ENCODE measurements at regions not wholly inside any gene's neighbourhood (a gene's known extent, or its start where the extent isn't known, plus 50 kb on each side); places are given as distances from the start of the nearest gene placed in this dataset.

DNA sequence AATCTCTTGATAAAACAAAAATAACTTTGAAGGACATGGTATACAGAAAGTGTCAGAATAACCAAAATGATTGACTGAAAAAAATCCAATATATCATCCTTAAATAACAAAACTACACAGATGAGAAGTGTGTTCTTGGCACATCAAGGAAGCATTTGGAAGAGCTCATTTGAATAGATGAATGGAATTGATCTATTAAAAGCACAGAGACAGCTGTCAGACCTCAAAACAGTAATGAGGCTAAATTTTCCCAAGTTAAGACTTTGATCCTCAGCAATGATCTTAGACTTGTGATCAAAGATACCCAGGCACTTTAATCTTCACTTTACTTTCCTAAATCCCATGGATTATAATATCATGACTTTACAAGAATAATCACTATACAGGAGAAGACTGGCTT is 395.4 kb upstream of the NFE2L3 start:
- CTCF ChIA-PET: no interaction called here
- DNase-seq: no peak
- peaks cover 11% of the 10 kb centered on the region for H3K27me3 Mint-ChIP-seq (ENCODE audit: low read depth)
- no peaks in the 10 kb centered on the region for H3K9me3 Mint-ChIP-seq (ENCODE audit: insufficient read depth)
- no peak for ATAC-seq
- no peak overlapping the region for H3K27ac Mint-ChIP-seq
- H3K36me3 Mint-ChIP-seq (ENCODE audit: low read depth): no peaks in the 10 kb centered on the region
- no peak overlapping the region for H3K4me3 Mint-ChIP-seq
- no peaks in the 10 kb centered on the region for H3K4me1 Mint-ChIP-seq (ENCODE audit: low read depth)
- POLR2A ChIA-PET: no interaction called here

DNA sequence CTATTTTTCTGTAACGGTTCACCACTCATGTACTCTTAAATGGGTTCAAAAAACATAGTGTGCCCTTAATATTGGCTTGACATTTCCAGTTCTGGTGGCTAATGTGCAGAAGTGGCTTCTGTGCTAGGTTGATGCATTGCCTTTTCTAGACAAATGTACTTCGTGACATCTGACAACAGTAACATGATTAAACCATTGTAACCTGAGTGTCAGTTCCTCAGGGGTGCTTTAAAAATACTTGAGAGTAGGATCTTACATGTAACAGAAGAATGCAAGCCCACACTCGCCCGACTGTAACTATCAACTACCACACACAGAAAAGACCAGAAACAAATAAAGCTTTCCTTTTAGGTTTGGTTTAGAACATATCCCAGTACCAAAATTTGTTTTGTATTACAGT is 393.4 kb upstream of the NFE2L3 start:
- H3K27me3 Mint-ChIP-seq (ENCODE audit: low read depth): peaks cover 11% of the 10 kb centered on the region
- H3K4me3 Mint-ChIP-seq: no peak overlapping the region
- no peak for DNase-seq
- no peaks in the 10 kb centered on the region for H3K4me1 Mint-ChIP-seq (ENCODE audit: low read depth)
- ChIA-PET CTCF (no interaction called here), POLR2A (no interaction called here)
- no peak for ATAC-seq
- no peak overlapping the region for H3K27ac Mint-ChIP-seq
- H3K9me3 Mint-ChIP-seq (ENCODE audit: insufficient read depth): no peaks in the 10 kb centered on the region
- H3K36me3 Mint-ChIP-seq (ENCODE audit: low read depth): no peaks in the 10 kb centered on the region

DNA sequence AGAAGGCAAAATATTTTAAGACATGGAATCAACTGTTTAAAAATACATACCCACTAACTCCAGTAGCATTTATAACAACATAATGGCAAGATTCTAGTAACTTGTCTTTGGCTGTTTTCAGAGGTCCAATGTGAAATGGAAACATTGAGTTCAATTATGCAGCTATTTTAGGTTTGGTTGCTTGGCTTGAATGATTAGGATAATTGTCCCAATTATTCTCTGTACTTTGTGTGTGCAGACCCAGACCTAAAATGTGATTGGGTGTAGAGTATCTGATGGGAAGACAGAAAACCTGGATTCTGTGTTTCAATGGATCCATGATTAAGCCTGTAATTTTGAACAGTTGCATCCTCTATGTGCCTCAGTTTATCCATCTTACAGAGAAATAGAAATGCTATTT is 392.7 kb upstream of the NFE2L3 start:
- Mint-ChIP-seq H3K36me3 (ENCODE audit: low read depth) (no peaks in the 10 kb centered on the region), H3K4me1 (ENCODE audit: low read depth) (no peaks in the 10 kb centered on the region)
- POLR2A ChIA-PET: no interaction called here

DNA sequence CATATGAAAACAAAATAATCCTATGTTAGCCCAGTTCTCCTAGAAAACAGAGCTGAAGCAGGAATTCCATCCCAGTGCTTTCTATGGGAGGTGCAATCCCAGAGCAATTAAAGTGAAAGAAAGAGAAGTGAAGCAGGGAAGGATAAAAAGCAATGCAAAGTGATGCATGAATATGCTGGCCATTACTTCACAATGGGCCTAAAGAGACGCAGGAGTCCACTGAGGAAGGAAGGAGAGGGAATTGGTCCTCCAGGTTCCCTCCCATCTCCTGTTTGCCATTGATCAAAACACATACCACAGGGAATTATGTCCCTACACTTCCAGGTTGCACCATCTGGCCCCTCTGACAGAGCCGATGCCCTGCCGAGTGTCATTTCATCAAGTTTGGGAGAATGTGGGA is 392.2 kb upstream of the NFE2L3 start:
- Mint-ChIP-seq H3K36me3 (ENCODE audit: low read depth) (no peaks in the 10 kb centered on the region), H3K27ac (no peak overlapping the region), H3K27me3 (ENCODE audit: low read depth) (peaks cover 11% of the 10 kb centered on the region), H3K9me3 (ENCODE audit: insufficient read depth) (no peaks in the 10 kb centered on the region), H3K4me1 (ENCODE audit: low read depth) (no peaks in the 10 kb centered on the region), H3K4me3 (no peak overlapping the region)
- ChIA-PET POLR2A (no interaction called here), CTCF (no interaction called here)
- DNase-seq: no peak
- no peak for ATAC-seq

More for the DNA sequence above, 392.7 kb upstream of the NFE2L3 start:
- DNase-seq (no peak), ATAC-seq (no peak)
- Mint-ChIP-seq H3K27me3 (ENCODE audit: low read depth) (peaks cover 11% of the 10 kb centered on the region), H3K9me3 (ENCODE audit: insufficient read depth) (no peaks in the 10 kb centered on the region), H3K4me3 (no peak overlapping the region), H3K27ac (no peak overlapping the region)
- CTCF ChIA-PET: no interaction called here

DNA sequence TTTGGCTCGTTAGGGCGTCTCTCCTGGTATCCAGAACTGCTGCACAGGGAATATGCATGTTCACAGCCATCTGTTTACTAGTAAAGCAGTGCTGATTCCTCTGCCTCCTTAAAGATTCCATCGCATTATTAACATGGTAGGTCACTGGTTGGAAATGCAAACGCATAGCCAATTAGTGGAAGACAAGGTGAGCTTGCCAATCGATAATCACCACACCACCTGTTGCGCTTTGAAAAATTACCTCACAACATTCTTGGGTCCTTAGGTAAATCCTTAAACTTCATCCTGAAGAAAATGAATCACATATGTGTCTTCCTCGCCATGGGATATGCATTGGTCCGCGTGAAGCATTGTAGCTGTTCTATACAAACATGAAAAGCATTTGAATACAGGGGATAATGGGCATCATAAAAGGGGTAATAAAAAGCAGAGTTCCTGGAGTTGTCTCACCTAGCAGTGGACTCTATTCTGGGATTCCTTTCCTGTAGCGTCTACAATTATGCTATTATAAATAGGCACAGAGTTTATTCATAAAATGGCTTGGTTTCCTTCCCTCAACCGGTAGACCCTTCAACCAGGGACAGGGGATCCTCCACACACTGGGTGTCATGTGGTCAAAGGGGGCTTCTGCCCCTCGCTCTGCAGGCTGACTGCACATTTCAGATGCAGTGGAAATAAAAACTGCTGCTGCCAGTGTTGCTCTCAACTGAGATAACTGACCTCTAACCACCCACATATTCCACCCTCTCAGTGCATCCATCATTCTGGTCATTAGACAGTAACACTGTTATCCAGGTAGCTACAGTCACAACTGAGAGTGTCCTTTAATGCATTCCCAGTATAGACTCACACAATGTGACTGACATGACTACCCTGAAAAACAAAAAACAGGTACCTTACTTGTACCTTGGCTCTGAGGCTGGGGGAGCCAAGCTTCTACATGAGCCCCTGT is 389.2 kb upstream of the NFE2L3 start:
- Mint-ChIP-seq H3K36me3 (ENCODE audit: low read depth) (no peaks in the 10 kb centered on the region), H3K27ac (no peak overlapping the region), H3K4me1 (ENCODE audit: low read depth) (no peaks in the 10 kb centered on the region), H3K27me3 (ENCODE audit: low read depth) (peaks cover 4% of the 10 kb centered on the region), H3K9me3 (ENCODE audit: insufficient read depth) (no peaks in the 10 kb centered on the region), H3K4me3 (no peak overlapping the region)
- ATAC-seq (no peak), DNase-seq (no peak)
- ChIA-PET CTCF (no interaction called here), POLR2A (no interaction called here)

DNA sequence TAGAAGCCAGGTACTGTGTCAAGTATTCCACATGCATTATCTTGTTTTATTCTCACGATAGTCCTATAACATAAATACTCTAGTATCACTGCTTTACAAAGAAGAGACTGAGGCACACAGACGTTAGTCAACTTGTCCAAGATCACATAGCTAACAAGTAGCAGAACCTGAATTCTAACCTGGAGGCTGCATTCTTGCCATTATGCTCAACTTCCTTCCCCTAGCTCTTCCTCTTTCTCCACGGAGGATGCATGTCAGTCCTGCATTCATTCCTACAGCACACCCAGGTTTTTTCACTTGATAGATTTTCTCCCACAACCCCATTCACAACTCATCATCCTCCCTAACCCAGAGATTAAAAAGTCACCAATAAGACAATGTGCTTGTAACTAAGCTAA is 388.5 kb upstream of the NFE2L3 start:
- Mint-ChIP-seq H3K27me3 (ENCODE audit: low read depth) (peaks cover 6% of the 10 kb centered on the region), H3K27ac (no peak overlapping the region), H3K4me1 (ENCODE audit: low read depth) (no peaks in the 10 kb centered on the region), H3K4me3 (no peak overlapping the region), H3K36me3 (ENCODE audit: low read depth) (no peaks in the 10 kb centered on the region), H3K9me3 (ENCODE audit: insufficient read depth) (no peaks in the 10 kb centered on the region)
- DNase-seq (no peak), ATAC-seq (no peak)
- POLR2A ChIA-PET: no interaction called here
- CTCF ChIA-PET: no interaction called here

DNA sequence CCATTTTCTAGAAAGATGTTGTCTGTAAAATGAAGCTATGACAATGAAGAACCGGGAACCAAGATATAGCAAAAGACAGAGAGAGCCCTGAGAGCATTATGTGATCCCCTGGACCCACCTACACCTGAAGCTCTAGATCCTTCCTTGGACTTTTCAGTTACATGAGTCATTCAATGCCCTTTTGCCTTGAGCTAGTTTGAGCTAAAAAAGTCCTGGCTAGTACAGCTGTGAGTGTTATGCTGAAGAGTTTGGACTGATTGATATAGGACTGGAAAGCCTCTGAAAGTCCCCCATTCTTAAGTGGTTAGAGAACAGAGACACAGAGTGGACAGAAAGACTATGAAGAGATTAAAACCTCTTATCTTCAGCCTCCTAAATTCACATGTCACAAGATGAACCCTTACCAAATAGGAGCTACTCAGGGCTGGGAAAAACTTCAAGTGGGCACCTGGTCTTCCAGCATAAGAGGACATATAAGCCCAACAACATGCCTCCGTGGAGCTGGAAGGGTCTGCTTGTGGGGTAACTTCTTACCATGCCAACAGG is 386.8 kb upstream of the NFE2L3 start:
- CTCF ChIA-PET: interaction anchor here (1.3 kb wide), 1 partner anchor 17 kb away, joined by 4 read pairs; no protein-coding TSS in a partner anchor
- POLR2A ChIA-PET: no interaction called here

DNA sequence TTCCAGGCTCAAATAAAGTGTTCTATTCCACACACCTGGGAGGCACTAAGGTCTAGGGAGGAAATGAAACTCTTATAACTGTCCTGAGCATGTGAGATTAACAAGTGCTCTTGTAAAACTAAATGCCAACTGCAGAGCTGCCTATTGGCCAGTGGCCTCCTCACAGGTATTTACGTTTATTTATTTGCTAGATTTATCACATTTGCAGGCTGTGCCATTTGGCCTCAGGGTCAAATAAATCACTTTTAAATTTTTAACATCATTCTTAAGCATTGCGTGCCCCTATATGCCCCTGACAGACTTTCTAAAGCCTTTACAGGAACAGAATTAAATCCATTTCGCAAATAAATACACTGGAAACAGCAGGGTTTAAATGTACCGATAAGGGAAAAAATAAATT is 381.8 kb upstream of the NFE2L3 start:
- Mint-ChIP-seq H3K4me1 (ENCODE audit: low read depth) (no peaks in the 10 kb centered on the region), H3K27ac (no peak overlapping the region), H3K9me3 (ENCODE audit: insufficient read depth) (no peaks in the 10 kb centered on the region), H3K36me3 (ENCODE audit: low read depth) (no peaks in the 10 kb centered on the region), H3K27me3 (ENCODE audit: low read depth) (peaks cover 3% of the 10 kb centered on the region), H3K4me3 (no peak overlapping the region)
- ChIA-PET CTCF (no interaction called here), POLR2A (no interaction called here)
- DNase-seq (no peak), ATAC-seq (no peak)

More for the DNA sequence above, 386.8 kb upstream of the NFE2L3 start:
- Mint-ChIP-seq H3K4me1 (ENCODE audit: low read depth) (no peaks in the 10 kb centered on the region), H3K4me3 (no peak overlapping the region), H3K27me3 (ENCODE audit: low read depth) (peaks cover 5% of the 10 kb centered on the region), H3K36me3 (ENCODE audit: low read depth) (no peaks in the 10 kb centered on the region), H3K9me3 (ENCODE audit: insufficient read depth) (no peaks in the 10 kb centered on the region), H3K27ac (no peak overlapping the region)
- no peak for ATAC-seq
- no peak for DNase-seq

DNA sequence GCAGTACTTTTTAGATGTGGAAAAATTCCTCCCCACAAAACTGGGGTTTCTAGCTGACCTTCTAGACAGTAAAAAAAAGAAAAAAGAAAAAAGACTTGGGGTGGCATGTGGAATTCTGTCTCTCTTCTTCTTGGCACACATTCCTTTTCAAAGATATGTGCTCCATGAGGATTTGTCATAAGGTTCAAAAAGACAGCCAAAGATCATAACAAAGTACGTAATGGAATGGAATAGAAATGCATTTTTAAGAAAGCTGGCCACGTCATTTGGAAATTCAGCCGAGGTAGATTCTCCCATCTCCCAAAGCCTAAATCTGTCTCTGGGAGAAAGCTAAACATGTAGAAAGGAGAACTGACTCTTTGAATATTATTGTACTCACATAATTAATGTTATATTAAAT is 381.3 kb upstream of the NFE2L3 start:
- peaks cover 3% of the 10 kb centered on the region for H3K27me3 Mint-ChIP-seq (ENCODE audit: low read depth)
- no peaks in the 10 kb centered on the region for H3K9me3 Mint-ChIP-seq (ENCODE audit: insufficient read depth)
- no peaks in the 10 kb centered on the region for H3K4me1 Mint-ChIP-seq (ENCODE audit: low read depth)
- no peaks in the 10 kb centered on the region for H3K36me3 Mint-ChIP-seq (ENCODE audit: low read depth)
- DNase-seq (no peak), ATAC-seq (no peak)
- H3K27ac Mint-ChIP-seq: no peak overlapping the region
- ChIA-PET CTCF (no interaction called here), POLR2A (no interaction called here)
- no peak overlapping the region for H3K4me3 Mint-ChIP-seq

DNA sequence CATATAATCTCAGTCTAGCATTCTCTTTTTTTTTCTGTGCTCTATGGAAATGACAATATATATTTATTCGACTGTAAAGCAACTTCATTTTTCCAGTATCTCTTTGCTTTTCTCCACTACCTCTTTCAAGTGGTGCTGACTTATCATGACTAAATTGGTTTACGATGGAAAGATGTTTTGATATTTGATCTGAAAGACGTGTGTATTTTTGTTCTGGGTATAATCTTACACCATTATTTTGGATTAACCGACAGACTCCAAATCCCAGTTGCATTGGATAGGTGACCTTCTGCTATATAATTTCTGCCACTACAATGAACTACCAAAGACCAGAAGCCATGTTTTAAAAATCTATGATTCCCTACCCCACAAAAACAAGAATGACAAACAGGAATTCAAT is 380.5 kb upstream of the NFE2L3 start:
- H3K4me3 Mint-ChIP-seq: no peak overlapping the region
- CTCF ChIA-PET: no interaction called here
- H3K27ac Mint-ChIP-seq: no peak overlapping the region
- POLR2A ChIA-PET: no interaction called here
- peaks cover 3% of the 10 kb centered on the region for H3K27me3 Mint-ChIP-seq (ENCODE audit: low read depth)
- no peak for ATAC-seq
- H3K36me3 Mint-ChIP-seq (ENCODE audit: low read depth): no peaks in the 10 kb centered on the region
- no peaks in the 10 kb centered on the region for H3K9me3 Mint-ChIP-seq (ENCODE audit: insufficient read depth)
- DNase-seq: no peak
- H3K4me1 Mint-ChIP-seq (ENCODE audit: low read depth): no peaks in the 10 kb centered on the region

DNA sequence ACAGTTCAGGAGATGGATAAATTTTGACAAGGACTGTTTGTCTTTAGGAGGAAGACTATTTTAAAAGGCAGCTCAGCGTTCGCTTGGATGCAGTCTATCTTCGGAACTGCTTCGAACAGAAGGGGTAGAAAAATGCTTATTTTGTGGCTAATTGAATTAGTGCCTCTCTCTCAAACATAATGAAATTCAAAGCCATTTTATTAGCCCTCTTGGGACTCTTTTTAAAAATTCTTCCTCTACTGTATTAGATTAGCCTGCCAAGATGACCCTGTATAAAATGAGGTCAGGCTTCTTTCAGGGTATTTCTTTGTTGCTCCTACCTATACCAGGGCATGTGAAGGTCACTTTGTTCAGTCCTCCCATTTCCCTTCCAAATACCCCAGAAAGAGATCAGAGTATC is 379.2 kb upstream of the NFE2L3 start:
- no peak overlapping the region for H3K4me3 Mint-ChIP-seq
- DNase-seq (no peak), ATAC-seq (no peak)
- H3K36me3 Mint-ChIP-seq (ENCODE audit: low read depth): no peaks in the 10 kb centered on the region
- H3K4me1 Mint-ChIP-seq (ENCODE audit: low read depth): no peaks in the 10 kb centered on the region
- H3K27me3 Mint-ChIP-seq (ENCODE audit: low read depth): peaks cover 3% of the 10 kb centered on the region
- no peak overlapping the region for H3K27ac Mint-ChIP-seq
- no peaks in the 10 kb centered on the region for H3K9me3 Mint-ChIP-seq (ENCODE audit: insufficient read depth)
- CTCF ChIA-PET: no interaction called here
- POLR2A ChIA-PET: no interaction called here

DNA sequence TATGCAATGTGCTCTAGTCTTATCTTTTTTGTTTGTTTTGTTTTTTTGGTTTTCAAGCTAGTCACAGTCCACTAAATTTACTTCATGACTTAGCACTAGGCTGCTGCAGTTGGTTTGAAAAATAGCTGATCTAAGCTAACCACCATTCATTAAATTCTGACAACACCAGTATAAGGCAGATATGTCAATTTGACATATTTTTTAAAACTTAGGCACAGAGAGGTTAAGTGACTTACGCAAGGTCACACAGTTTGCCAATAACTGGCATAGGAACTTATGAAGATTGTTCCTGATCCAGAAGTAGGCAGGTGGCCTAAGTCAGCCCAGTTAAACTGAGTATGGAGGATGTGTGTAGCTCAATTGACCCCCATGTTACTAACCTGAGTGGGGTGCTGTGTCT is 377.3 kb upstream of the NFE2L3 start:
- POLR2A ChIA-PET: interaction anchor here (0.6 kb wide), 1 partner anchor 1528 kb away, joined by 3 read pairs; no protein-coding TSS in a partner anchor
- no peaks in the 10 kb centered on the region for H3K9me3 Mint-ChIP-seq (ENCODE audit: insufficient read depth)
- no peaks in the 10 kb centered on the region for H3K27me3 Mint-ChIP-seq (ENCODE audit: low read depth)
- CTCF ChIA-PET: no interaction called here
- H3K27ac Mint-ChIP-seq: no peak overlapping the region
- ATAC-seq: no peak
- no peaks in the 10 kb centered on the region for H3K36me3 Mint-ChIP-seq (ENCODE audit: low read depth)
- DNase-seq: no peak
- no peak overlapping the region for H3K4me3 Mint-ChIP-seq
- no peaks in the 10 kb centered on the region for H3K4me1 Mint-ChIP-seq (ENCODE audit: low read depth)

DNA sequence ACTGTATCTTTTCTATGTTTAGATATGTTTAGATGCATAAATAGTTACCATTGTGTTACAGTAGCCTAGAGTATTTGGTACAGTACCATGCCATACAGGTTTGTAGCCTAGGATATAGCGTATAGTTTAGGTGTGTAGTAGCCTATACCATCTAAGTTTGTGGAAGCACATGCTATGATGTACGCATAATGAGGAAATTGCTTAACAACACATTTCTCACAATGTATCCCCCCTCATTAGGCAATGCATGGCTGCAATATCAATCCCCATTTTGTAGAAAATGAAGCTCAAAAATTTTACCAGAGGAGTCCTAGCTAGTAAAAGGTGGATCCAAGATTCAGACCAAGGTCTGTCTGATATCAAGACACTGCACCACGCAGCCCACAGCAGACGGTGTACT is 376.4 kb upstream of the NFE2L3 start:
- ChIA-PET CTCF (no interaction called here), POLR2A (no interaction called here)
- Mint-ChIP-seq H3K27ac (no peak overlapping the region), H3K4me3 (no peak overlapping the region), H3K27me3 (ENCODE audit: low read depth) (no peaks in the 10 kb centered on the region), H3K4me1 (ENCODE audit: low read depth) (no peaks in the 10 kb centered on the region), H3K36me3 (ENCODE audit: low read depth) (no peaks in the 10 kb centered on the region), H3K9me3 (ENCODE audit: insufficient read depth) (no peaks in the 10 kb centered on the region)
- DNase-seq (no peak), ATAC-seq (no peak)
